SKM-1 treated with dmso at 0.1 percent for 144 hours (cell line): ENCODE measurements at regions not wholly inside any gene's neighbourhood (a gene's known extent, or its start where the extent isn't known, plus 50 kb on each side); places are given as distances from the start of the nearest gene placed in this dataset.

Source experiments
- DNase-seq: peaks from one replicate; lab custom pipeline; 2025; ENCODE audit not compliant: unreplicated experiment; lab: John Stamatoyannopoulos, UW

DNA sequence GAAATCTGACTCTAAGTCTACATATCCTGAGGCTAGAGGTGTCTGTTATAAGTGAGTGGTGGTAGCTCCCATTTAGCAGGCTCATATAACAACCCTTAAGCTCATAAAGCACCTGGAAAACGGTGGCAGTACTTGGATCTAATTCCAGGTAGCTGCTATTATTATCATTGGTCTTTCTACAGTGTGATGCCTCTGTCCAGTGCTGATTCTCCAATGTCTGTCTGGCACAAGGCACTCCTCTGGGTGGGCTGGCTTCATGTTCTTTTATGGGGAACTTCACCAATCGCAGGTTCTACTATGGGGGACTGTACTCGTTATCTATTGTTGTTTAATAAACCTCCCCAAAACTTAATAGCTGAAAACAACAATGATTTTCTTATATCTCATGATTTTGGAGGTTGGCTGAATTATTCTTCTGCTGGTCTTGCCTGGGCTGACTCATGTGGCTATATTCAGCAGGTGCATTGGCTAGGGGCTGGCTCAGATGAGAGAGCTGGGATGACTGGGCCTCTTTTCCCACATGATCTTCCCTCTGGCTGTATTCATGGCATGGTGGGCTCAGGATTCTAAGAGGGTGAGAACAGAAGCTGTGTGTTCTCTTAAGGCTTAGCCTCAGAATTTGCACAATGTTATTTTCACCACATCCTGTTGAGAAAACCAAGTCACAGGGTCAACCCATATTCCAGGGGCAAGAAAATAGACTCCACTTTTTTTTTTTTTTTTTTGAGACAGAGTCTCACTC, 93.0 kb upstream of the PCGF5 start:
- no peak for DNase-seq

- DNase-seq, result no peak
These were observed 85.3 kb upstream of the PCGF5 start for GRCh38 chr10:91135113-91135512.

DNA sequence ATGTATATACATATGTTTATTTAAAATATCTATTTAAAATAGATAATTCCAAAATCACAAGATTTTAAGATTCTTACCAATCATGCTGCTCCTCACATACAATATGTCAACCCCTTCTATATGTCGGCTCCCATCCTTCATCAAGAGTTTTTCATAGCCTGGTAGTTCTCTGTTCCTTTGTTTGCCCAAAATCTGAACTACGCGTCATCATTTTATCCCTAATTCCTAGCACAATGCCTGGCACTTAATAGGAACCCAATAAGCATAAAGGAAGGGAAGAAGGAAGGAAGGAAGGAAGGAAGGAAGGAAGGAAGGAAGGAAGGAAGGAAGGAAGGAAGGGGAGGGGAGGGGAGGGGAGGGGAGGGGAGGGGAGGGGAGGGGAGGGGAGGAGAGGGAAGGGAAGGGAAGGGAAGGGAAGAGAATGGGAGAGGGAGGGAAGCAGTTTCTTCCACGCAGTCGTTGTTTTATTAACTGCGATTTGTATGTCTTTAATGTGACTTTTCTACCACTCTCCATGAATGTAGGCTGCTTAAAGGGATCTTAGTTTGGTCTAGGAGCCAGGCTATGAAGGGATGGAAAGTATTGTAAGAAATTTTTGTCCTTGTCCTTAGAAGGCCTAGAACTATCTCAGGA, 83.3 kb upstream of the PCGF5 start:
- no peak for DNase-seq

DNA sequence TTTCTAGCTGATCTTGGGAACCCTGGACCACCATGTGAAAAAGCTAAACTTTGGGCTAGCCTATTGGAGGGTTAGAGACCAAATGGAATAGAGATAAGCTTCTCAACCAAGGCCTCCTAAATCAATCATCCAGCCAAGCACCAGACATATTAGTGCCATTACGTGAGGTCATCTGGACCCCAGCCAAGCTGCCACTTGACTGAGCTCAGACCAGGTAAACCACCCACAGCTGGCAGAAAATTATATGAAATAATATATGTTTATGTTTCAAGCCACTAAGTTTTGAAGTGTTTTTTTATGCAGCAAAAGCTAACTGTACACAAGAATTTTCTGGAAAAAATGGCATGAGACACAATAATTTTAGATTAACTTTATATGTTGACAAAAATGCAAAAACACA, 82.6 kb upstream of the PCGF5 start:
- no peak for DNase-seq

- no peak for DNase-seq
These were observed 79.4 kb upstream of the PCGF5 start for GRCh38 chr10:91140995-91141549.

GRCh38 chr10:91144961-91145360, 75.5 kb upstream of the PCGF5 start:
- DNase-seq, result no peak

GRCh38 chr10:91146146-91146545, 74.3 kb upstream of the PCGF5 start:
- no peak for DNase-seq

- no peak for DNase-seq
These were observed 70.9 kb upstream of the PCGF5 start for GRCh38 chr10:91149550-91149949.

- DNase-seq, result no peak
These were observed 69.8 kb upstream of the PCGF5 start for GRCh38 chr10:91150631-91151030.

DNA sequence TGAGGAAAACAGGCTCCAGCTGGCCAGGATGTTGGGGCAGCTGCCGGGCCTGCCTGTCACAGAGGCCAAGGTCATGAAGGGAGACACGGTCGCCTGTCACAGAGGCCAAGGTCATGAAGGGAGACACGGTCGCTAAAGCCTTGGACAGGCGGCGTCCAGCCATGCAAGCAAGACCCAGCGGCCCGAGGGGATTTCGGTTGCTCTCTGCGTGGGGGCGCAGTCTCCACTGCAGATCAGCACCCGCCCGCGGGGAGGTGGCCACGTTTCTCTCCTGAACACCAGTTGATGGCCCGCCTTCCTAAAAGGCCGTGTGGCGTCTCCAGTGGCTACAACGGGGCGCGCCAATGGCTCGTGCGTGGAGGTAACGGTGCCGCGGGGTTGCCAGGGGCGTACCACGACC, 67.0 kb upstream of the PCGF5 start:
- DNase-seq, result no peak

- DNase-seq, result no peak
These were observed 65.6 kb upstream of the PCGF5 start for GRCh38 chr10:91154842-91155241.

- no peak for DNase-seq
These were observed 64.3 kb upstream of the PCGF5 start for GRCh38 chr10:91156196-91156595.

DNA sequence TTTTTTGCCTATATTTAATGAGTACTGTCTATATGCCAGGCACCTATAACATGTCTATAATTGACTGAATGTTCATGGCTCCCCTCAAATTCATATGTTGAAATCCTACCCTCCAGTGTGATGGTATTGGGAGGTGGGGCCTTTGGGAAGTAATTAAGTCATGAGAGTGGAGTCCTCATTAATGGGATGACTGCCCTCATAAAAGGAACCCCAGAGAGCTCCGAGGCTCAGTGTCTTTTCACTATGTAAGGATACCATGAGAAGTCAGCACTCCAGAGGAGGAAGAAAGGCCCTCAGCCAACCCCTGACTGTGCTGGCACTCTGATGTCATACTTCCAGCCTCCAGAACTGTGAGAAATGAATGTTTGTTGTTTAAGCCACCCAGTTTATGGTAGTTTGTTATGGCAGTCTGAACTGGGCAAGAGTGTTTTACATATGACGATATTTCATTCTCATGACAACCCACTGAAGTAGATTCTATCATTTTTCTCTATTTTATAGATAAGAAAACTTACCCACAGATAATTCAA, 61.1 kb upstream of the PCGF5 start:
- DNase-seq, result no peak

DNA sequence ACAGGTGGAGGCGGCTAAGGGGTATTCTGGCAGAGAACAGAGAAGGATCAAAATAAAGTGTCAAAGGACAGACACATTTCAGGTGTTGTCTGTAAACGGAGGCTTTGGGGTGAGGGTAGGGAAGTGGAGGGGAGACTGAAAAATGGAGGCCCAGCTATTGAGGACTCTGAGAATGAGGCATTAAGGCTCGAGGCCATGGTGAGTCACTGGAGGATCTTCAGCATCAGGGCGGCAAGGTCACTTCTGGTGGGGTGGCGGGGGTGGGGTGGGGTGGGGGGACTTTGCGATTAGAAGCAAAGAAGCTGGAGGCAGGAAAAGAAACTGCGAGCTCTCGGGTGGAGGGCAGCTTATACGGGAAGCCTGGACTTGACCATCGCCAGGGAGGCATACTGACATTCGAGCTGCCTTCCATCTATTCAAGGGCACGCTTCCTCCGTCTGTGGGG, 58.4 kb upstream of the PCGF5 start:
- no peak for DNase-seq

- DNase-seq, result peak; percentile 35
These were observed 57.8 kb upstream of the PCGF5 start for GRCh38 chr10:91162495-91163268.

DNA sequence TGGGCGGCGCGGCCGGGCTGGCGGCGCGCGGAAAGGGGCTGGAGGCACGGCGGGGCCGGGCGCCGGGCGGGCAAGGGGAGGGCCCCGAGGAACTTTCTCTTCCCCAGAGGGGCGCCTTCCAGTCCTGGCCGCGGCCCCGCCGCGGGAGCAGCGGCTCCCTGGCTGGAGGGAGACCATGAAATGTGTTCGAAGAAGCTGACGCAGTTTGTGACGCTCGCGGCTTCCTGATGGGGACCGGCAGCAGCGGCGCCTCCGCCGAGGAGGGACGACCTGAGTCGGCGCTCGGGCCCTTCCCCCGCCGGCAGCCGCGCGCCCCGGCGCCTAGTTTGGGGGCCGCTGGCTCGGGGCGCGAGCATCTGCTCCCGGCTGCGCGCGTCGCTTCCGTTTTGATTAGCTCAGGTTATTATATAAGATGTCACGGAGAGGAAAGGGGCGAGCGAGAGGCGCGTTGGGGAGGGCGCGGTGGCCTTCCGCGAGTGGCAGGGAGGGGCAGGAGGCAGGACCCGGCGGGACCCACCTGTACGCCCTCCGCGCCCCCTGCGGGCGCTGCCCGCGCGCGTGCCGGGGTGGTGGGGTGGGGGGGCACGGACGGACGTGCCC, 57.1 kb upstream of the PCGF5 start:
- peak; percentile 42 for DNase-seq

- DNase-seq, result no peak
These were observed 56.5 kb upstream of the PCGF5 start for GRCh38 chr10:91163869-91164474.

- DNase-seq, result no peak
These were observed 55.9 kb upstream of the PCGF5 start for GRCh38 chr10:91164520-91165065.

DNA sequence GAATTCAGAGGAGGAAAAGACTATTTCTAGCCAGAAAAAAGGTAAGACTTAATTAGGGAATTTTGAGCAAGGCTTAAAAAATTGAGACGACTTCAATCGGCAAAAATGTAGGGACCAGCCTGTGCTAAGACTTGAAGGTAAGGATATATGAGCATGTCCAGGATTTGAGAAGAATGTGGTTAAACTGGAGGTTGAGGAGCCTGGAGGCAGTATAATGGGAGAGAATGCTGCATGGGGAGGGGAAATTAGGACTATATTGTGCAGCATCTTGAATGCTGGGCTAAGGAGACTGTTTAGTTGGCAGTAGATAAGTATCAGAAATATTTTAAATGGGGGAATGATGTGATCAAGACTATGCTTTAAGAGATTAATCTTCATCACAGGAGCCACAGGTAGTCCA, 53.1 kb upstream of the PCGF5 start:
- DNase-seq, result no peak

- DNase-seq, result no peak
These were observed 50.0 kb upstream of the PCGF5 start for GRCh38 chr10:91170418-91170817.
